Non-pigmented ciliary epithelial cell (primary cell): ENCODE measurements at regions not wholly inside any gene's neighbourhood (a gene's known extent, or its start where the extent isn't known, plus 50 kb on each side); places are given as distances from the start of the nearest gene placed in this dataset.

Source experiments
- DNase-seq: peaks from one replicate; pipeline ENCODE4 v3.0.0-alpha.2; 2010; ENCODE audit warnings: low read depth

DNA sequence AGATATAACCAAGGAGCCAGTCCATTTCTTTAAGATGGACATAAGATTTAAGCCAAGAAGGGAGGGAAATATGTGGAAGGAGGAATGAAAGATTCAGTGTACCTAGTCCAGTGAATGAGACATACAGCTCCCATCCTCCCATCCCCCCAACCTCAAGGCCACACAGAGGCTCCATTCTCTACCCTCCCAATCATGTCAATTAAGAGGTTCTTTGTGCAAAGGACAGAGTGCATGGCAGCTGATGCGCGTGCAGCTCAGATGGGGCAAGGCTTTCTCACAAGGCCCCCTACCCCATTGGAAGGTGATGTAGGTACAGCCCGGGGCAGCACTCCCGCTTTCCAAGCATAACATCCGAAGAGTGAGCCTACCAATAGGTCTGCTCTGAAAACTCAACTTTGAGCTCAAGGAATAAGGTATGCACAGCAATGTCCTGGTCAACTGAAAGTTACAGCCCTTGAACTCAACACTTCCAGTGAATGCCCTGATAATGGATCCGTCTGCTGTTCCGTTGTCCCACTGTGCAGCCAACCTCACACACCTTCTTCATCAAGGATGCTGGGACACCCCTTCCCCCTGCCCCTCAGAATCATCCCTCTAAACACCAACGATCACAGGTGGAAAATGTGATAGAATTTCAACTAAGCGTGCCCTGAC lies 458.1 kb downstream of the SOX9 start:
- DNase-seq: no peak

DNA sequence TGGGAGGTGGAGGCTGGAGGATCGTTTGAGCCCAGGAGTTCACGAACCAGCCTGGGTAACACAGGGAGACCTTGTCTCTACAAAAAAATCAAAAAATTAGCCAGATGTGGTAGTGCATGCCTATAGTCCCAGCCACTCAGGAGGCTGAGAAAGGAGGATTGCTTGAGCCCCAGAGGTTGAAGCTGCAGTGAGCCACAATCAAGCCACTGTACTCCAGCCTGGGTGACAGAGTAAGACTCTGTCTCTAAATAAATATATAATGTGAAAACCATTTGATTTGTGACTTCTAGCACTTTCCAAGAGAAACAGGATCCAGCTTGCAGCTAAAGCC lies 459.1 kb downstream of the SOX9 start:
- DNase-seq: no peak

GRCh38 chr17:72580321-72581127 lies 459.7 kb downstream of the SOX9 start:
- no peak for DNase-seq

GRCh38 chr17:72587156-72587555 lies 466.3 kb downstream of the SOX9 start:
- DNase-seq: no peak

GRCh38 chr17:72587773-72588511 lies 467.1 kb downstream of the SOX9 start:
- no peak for DNase-seq

- no peak for DNase-seq
Measured at GRCh38 chr17:72588561-72588960, 467.7 kb downstream of the SOX9 start.

GRCh38 chr17:72588961-72589360 lies 468.1 kb downstream of the SOX9 start:
- no peak for DNase-seq

DNA sequence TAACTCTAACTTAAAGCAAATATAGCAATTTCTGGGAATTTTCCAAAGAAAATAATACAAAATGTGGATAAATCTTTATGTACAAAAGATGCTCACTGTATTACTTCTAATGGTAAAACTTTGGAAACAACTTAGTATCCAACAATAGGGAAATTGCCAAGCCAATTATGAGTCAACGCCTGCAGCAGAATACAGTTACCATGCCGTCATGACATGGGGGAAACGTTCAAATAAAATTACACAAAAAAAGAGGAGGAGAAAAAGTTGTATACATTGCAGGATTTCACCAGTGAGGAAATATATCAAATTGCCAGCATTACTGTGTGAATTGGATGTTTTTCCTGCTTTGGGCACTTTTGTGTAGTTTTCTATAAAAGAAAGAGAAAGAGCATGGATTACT lies 469.6 kb downstream of the SOX9 start:
- no peak for DNase-seq

DNA sequence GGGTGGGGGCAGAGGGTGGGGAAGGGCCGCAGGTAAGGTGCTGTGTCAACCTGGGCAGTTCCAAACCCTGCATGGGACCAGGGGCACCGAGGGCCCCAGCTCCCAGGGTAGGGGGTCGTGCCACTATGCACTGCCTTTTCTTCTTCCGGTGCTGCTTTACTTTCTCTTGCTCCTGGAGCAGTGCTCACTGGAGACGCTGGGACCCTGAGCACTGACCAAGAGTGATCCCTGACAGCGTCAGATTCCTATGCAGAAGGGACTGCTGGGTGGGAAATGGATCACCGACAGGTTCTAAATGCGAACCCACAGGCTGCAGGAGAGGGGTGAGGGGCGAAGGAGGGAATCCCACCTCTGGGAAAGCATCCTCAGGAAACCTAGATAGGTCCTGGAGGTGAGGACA lies 470.1 kb downstream of the SOX9 start:
- no peak for DNase-seq

- DNase-seq: no peak
Measured at GRCh38 chr17:72591289-72592241, 470.7 kb downstream of the SOX9 start.

GRCh38 chr17:72592242-72592966 lies 471.6 kb downstream of the SOX9 start:
- DNase-seq: no peak

DNA sequence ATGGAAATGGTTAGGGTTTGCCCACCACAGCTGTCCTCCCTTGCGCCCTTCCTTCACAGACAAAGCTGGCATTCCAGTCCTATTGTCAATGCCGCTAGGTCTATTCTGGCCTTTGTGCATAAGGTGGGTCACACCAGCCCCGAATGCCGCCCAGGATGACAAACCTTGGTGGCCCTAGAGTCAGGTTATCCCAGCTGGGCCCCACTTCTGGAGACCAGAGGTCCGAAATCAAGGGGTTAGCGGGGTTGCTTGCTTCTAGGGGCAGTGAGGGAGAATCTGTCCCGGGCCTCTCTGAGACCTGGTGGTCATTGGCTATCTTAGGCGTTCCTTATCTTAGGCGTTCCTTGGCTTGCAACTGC lies 472.1 kb downstream of the SOX9 start:
- DNase-seq: no peak

GRCh38 chr17:72594248-72594647 lies 473.4 kb downstream of the SOX9 start:
- DNase-seq: no peak
